Stimulated activated CD8-positive, alpha-beta memory T cell treated with anti-CD3 and anti-CD28 coated beads, Interleukin-4, amount 100 ng/mL, for 48 hours (primary cell): ENCODE measurements at regions not wholly inside any gene's neighbourhood (a gene's known extent, or its start where the extent isn't known, plus 50 kb on each side); places are given as distances from the start of the nearest gene placed in this dataset.

Experiments used
- DNase-seq: peaks from one replicate; pipeline ENCODE4 v3.0.0-alpha.2; 2020

DNA sequence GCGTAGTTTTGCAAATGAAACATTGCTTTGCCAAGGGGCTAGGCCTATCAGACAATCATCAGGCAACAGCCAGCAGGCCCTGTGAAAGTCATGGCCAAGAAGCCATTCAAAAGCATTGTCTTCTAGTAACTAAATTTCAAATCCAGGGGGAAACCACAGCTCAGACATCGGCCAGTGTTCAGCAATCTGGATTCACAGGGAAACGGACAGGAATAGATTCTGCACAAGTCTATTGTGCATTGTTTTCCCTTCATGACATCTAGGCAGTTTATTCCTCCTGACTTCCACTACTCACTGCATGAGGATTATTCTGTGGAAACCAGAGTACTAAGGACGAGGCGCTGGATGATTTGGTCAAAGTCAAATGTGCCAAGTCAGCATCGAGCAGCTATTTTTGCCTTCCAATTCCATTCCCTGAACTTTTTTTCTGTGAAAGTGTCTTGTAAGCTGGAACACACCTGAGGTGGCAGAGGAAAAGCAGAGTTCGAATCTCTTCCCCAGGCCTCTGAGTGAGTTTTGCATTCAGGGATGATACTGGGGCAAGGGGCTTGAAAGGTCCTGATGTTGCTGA, 75.4 kb downstream of the VCPKMT start:
- peak; percentile 35 for DNase-seq

DNA sequence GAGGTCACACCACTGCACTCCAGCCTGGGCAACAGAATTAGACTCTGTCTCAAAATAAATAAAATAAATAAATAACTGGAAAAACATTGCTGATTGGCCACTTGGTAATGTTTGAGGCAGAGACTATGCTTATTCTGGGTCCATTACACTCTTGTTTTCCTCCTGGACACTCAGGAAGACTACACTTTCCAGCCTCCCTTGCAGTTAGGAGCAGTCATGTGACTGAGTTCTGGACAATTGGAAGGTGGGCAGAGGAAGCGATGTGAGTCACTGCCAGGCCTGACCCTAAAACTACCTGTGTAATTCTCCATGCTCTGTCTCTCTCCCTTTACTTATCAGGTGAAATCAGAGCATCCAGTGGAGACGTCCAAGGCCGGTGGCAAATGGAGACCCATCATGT, 74.4 kb downstream of the VCPKMT start:
- no peak for DNase-seq

DNA sequence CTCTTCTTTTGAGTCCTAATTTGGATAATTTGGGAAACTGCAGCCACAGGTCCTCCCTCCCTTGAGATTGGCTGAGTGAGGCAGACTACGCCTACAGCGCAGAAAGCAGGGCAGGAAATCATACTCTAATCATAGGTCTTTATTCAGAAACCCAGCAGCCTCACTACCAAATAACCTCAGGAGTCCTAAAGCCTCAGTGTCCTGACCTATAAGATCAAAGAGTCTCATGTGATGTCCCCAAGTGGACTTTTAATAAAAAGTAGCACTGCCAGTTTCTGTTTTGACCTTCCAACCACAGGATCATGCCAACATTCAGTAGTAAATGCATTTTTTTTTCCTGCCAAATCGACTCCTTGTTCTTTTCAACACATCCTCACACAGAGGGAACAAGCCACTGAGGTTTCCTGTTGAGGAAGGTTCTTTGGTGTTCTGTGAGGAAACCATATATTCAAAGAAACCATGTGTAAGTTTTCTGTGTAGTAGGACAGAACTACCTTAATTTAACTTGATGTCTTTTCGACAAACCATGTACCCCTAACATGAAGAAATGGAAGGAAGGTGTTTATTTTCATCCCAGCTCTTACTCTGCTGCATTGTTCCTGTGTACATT, 72.2 kb downstream of the VCPKMT start:
- peak; percentile 48 for DNase-seq

DNA sequence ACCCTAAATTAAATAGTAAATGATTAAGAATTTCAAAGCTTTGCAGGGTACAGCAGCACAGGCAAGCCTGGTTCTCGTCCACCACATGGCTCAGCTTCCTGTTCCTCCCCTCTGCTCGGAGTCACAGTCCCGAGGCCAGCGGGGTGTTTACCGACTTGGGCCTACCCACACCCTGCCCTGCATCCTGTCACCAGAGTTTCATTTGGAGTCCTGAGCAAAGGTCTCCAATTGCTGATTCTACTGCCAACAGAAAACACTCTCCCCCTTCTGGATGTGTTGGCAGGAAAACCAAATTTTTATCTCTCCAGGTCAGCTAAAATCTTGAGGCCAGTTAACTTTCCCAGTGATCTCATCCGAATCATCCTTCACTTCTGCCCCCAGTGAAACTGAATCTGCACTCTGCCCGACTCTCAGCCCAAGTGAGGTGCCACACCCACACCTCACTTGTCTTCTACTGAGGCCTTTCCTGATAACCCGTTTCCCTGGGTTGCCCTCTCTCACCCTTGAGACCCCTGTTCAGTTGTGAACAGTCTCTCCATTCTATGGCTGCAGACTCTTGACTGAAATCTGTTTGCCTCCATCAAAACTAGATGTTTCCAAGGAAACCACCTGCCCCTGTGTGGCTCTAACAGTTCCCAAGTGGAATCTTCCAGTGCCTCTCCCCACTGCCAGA, 71.2 kb downstream of the VCPKMT start:
- DNase-seq: peak; percentile 85

DNA sequence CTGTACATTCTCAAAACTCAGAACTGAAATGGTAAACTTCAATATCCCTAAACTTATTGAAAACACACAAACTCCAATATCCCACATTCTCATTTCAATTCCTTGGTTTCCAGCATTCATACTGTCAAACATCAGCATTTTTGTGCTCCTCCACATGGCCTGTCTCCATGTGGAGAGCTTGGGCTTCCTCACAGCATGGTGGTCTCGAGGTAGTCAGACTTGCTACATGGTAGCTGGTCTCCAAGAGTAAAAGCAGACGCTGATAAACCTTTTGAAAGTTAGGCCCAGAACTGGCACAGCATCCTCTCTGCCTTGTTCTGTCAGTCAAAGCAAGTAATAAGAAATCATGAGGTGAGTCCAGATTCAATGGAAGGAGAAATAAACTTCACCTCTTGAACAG, 70.5 kb downstream of the VCPKMT start:
- no peak for DNase-seq

DNA sequence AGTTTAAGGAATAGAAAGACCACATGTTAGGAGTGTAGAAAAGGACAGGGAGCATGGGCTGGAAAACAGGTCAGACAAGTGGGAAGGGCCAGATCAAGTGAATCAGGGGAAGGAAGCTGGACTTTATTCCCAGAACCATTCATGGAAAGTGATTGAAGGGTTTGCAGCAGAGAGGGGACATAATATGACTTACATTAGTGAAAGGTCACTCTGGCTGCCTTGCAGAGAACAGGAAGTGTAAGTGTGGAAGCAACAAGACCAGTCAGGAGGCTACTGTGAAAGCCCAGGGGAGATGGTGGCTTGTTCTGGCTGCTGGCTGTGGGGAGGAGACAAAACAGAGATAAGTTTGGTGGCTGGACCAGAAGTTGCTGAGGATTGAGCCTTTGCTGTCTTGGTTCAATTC, 69.1 kb downstream of the VCPKMT start:
- no peak for DNase-seq

DNA sequence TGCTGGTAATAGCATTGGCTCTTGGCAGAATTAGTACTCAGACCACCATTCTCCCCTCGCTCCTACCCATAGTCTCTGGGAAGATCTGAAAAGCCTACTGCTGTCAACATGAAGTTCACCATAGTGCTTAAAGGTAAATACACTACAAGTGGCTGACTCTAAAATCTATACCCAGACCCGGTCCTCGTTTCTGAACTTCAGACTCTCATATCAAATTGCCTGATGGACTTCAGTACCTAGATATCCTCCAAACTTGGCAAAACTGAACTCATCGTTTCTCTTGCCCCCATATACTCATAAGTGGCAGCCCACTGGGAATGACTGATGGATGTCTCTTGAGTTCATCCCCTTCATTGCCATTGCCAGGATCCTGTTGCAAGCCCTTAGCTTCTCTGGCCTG, 67.3 kb downstream of the VCPKMT start:
- no peak for DNase-seq

DNA sequence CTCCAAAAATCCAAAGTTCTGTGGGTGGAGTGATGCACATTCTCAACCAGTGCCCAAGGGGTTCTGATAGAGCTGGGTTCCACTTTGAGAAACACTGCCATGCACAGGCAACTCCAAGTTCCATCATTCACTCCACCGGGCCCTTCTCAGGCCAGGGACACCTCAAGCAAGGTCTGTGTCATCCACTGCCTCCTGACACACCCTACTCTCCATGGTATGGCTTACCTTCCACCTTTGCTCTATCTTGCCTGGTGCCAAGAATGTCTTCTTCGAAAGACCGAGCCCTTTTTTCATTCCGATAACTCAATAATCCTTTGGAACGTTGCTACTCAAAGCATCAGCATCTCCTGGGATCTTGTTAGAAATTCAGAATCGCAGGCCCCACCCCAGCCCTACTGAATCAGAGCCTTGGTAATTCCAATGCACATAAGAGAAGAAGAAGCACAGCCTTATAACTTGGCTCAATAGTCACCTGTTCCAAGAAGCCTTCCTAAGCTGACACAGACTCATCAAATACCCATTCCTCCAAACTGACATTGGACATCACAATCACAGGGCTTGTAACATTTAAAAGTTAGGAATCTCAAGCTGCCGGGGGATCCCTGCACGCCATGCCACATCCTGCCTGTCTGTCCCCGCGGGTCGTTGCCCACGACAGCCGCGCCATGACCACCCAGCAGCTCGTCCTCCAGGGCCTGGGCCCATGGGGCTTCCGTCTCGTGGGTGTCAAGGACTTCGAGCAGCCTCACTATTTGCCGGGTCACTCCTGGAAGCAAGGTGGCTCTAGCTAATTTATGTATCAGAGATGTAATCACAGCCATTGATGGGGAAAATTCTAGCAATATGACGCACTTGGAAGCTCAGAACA, 66.4 kb downstream of the VCPKMT start:
- DNase-seq: no peak

DNA sequence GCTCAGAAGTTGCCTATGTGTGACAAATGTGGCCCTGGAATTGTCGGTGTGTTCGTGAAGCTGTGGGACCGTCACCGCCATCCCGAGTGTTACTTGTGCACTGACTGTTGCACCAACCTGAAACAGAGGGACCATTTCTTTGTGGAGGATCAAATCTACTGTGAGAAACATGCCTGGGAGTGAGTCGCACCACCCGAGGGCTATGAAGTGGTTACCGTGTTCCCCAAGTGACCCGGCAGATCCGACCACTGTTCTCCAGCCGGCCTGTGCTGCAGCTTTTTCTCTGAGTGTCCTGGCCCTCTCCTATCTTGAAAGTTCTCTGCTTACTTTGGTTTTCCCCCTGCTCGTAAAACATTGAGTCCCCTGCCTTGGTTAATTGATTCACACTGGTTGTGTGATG, 65.3 kb downstream of the VCPKMT start:
- no peak for DNase-seq

DNA sequence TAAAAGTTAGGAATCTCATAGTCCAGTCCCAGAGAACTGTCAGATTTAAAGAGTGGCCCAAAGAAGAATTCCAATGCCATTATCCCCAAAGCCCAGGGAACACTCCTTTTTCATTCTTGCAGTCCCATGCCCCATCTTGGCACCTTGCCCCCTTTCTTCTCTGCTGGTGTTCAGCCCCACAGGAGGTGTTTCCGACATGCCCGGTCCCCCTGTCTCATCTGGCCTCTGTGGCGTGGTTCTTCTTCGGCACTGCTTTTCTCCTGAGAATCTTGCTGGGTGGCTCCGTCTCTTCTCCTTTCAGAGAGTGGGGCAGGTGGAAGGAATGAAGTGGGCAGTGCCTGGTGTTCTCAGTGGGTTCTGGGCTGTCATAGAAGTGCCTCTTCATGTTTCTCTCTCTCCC, 64.7 kb downstream of the VCPKMT start:
- DNase-seq: no peak

DNA sequence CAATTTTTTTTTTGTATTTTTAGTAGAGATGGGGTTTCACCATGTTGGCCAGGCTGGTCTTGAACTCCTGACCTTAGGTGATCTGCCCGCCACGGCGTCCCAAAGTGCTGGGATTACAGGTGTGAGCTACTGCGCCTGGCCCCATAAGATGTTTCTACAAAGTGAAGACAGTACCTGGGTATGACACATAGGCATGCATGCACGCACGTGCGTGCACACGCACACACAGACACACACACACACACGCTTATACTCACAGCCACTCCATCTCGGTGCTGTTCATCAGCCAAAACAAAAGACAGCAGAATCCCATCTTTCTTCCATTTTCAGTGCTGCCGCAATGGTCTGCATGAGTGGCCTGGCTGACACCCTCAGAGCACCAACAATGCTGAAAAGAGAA, 63.9 kb downstream of the VCPKMT start:
- DNase-seq: no peak

DNA sequence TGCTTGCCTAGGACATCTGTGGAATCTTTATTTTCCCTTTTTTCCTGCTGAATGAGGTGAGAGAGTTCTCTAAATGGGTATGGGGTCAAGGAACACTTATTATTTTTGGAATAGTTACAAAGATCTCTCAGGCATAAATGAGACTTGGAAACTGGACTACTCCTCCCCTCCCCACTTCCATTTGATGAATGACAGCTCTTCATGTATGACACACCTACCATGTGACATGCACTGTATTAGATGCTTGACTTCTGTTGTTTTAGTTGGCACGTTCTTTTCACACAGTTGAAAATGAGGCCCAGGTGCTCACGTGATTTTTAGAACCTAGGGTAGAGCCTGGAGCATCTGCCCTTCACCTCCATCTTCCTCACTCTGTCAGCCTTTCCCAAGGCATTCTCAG, 62.4 kb downstream of the VCPKMT start:
- no peak for DNase-seq

DNA sequence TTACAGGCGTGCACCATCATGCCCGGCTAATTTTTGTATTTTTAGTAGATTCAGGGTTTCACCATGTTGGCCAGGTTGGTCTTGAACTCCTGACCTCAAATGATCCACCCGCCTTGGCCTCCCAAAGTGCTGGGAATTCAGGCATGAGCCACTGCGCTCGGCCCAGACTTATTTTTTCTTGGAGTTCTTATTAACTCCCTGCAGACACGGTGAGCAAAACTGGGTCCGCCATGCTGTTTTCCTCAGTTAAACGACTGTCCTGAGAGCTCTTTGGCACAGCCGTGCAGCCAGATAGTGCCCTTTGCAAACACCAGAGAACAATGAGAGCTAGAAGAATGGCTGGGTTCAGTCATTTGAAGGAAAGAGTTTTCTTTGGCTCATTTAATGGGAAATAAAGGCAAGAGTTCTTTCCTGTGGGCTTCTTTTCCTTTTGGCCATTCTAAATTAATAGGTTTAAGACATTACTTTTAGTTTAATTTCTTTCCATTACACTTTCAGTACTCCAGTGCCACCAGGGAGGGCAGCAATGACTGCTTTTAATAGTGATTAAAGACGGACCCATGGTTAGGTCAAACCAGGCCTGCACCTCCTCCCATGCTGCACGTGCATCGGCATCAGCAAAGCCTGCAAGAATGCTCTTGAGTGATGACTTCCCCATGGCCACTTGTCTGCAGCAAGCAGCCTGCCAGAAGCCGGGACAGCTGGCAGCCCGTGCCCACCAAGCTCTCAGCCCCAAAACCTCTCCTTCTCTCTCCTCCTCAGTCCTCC, 60.7 kb downstream of the VCPKMT start:
- peak; percentile 23 for DNase-seq

DNA sequence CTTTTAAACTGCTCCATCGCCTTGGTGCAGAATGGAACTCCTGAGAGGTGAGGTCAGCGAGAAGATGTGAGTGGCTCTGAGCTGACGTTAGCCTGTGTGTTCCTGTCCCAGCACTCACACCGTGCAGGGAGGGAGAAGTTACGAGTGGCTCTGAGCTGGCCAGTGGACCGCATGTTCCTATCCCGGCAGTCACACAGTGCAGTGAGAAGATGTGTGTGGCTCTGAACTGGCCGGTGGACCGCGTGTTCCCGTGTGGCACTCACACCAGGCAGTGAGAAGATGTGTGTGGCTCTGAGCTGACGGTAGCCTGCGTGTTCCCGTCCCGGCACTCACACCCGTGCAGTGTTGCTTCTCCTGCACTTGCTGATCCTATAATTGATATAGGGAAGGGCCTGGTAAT, 59.9 kb downstream of the VCPKMT start:
- peak; percentile 17 for DNase-seq

DNA sequence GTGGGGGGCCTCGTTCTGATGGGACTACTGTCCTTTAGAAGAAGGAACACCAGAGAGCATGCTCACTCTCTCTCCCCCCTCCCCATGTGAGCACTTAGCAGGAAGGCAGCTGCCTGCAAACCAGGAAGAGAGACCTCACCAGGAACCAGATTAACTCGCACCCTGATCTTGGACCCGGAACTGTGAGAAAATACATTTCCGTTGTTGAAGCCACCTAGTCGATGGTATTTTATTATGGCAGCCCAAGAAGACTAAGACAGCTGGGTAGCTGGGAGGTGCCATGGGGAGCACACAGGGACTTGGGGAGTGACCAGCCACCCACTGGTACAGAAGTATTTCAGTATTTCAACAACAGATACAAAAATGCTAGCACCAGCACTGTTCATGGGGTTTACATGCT, 59.0 kb downstream of the VCPKMT start:
- DNase-seq: peak; percentile 18

DNA sequence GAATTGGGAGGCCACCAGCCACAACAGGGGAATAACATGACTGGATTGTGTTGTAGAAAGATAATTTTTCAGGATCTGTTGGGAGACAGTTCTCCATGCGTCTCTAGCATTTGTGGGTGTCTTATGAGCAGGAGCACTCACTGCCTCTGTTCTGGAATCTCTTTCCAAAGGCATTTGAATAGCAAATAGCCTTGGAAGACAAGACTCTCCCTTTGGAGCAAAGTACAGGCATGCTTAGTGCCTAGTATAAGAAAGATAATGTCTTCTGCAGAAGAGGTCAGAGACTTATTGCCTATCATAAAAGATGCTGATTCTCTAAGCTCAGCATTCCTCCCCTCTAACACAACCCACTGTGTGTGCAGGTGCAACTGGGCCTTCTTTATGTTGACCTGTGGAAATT, 58.3 kb downstream of the VCPKMT start:
- DNase-seq: peak; percentile 19
